ENCODE measurements at regions not wholly inside any gene's neighbourhood (a gene's known extent, or its start where the extent isn't known, plus 50 kb on each side); places are given as distances from the start of the nearest gene placed in this dataset.

DNA sequence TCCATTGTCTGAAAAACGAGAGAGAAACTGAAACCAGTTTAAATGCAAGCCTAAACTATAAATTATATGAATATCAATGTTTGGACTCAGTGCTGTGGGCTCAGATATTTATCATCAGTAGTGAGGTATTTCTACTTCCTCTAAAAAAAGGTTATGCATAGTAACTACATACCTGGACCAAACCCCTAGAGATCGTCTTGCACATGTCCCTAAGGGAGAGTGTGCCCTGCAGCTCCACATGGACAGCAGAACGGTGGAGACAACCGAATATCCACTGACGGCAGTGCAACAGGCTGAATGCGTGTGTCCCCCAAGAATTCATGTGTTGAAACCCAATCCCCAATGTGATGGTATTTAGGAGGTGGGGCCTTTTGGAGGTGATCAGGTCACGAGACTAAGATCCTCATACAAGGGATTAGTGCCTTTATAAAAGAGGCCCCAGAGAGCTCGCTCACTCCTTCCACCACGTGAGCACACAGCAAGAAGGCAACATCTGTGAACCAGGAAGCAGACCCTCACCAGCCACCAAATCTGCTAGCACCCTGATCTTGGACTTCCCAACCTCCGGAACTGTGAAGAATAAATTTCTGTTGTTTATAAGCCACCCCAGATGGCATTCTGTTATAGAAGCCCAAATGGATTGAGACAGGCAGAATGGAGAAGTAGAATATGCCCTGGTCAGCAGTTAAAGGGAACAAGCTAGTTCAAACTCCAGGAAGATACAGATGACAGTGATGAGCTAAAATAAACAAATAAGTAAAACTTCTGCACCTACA is 208.4 kb downstream of the ANAPC1 start:
- DNase-seq (ENCODE audit: low read depth, low spot score) (no peak), FAIRE-seq (no peak)
- ChIA-PET POLR2A (no interaction called here), CTCF (no interaction called here)
- Histone ChIP-seq H3K36me3 (ENCODE audit: control insufficient read depth in 2 of 2, extremely low read depth in 1 of 2, insufficient read depth in 2 of 2, low read length in 2 of 2) (no peaks in the 10 kb centered on the region), H3K4me3 (replicated peaks in 1 of 3; ENCODE audit: insufficient read depth in 1 of 3, low read depth in 1 of 3, low read length in 3 of 3) (no peak overlapping the region), H3K27ac (ENCODE audit: insufficient read depth, low read depth, low read length) (no peak overlapping the region), H3K9me3 (replicated peaks; ENCODE audit: control insufficient read depth, insufficient read depth, low read length) (no peaks in the 10 kb centered on the region), H2AFZ (ENCODE audit: low read depth, low read length) (no peak overlapping the region), H3K4me2 (ENCODE audit: insufficient read depth, low read length) (no peak overlapping the region), H3K4me1 (ENCODE audit: control insufficient read depth, extremely low read depth, insufficient read depth, low read length) (peaks cover 3% of the 10 kb centered on the region), H4K20me1 (replicated peaks; ENCODE audit: control insufficient read depth, extremely low read depth, insufficient read depth, low read length) (no peaks in the 10 kb centered on the region), H3K9me1 (replicated peaks; ENCODE audit: control insufficient read depth, extremely low read depth, insufficient read depth, low read length) (no peaks in the 10 kb centered on the region), H3K9ac (replicated peaks; ENCODE audit: extremely low read depth, insufficient read depth, low read length) (no peak overlapping the region), H3K27me3 (ENCODE audit: control insufficient read depth in 2 of 2, insufficient read depth in 2 of 2, low read length in 2 of 2) (peaks cover 8 to 9% of the 10 kb centered on the region in 2 experiments), H3K79me2 (ENCODE audit: control insufficient read depth, insufficient read depth, low read length) (no peaks in the 10 kb centered on the region)
- intact Hi-C loops (cut with micrococcal nuclease), result no loop called here
- dilution Hi-C loops (cut with MboI; ENCODE audit: extremely low pct_ligation_motif_present, low sequenced_read_pairs), result no loop called here
- TF ChIP-seq MYC (IDR thresholded peaks at IDR 0.05; ENCODE audit: low read depth, low read length) (no peak), POLR2AphosphoS5 (IDR thresholded peaks at IDR 0.05; ENCODE audit: insufficient read depth, low read depth, low read length) (no peak), GATA2 (IDR thresholded peaks at IDR 0.05; ENCODE audit: insufficient read depth, insufficient read length, low read depth, low read length) (no peak), JUN (IDR thresholded peaks at IDR 0.05; ENCODE audit: borderline replicate concordance, insufficient read depth, insufficient read length, low read depth) (no peak), FOS (IDR thresholded peaks at IDR 0.05; ENCODE audit: borderline replicate concordance, insufficient read depth, low read length) (no peak), EZH2 (IDR thresholded peaks at IDR 0.05; ENCODE audit: borderline replicate concordance, low read depth, low read length, severe bottlenecking) (no peak), POLR2A (IDR thresholded peaks at IDR 0.05; ENCODE audit: low read depth, low read length) (no peak)
- TF ChIP-seq, protein P1, sequence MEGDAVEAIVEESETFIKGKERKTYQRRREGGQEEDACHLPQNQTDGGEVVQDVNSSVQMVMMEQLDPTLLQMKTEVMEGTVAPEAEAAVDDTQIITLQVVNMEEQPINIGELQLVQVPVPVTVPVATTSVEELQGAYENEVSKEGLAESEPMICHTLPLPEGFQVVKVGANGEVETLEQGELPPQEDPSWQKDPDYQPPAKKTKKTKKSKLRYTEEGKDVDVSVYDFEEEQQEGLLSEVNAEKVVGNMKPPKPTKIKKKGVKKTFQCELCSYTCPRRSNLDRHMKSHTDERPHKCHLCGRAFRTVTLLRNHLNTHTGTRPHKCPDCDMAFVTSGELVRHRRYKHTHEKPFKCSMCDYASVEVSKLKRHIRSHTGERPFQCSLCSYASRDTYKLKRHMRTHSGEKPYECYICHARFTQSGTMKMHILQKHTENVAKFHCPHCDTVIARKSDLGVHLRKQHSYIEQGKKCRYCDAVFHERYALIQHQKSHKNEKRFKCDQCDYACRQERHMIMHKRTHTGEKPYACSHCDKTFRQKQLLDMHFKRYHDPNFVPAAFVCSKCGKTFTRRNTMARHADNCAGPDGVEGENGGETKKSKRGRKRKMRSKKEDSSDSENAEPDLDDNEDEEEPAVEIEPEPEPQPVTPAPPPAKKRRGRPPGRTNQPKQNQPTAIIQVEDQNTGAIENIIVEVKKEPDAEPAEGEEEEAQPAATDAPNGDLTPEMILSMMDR (IDR thresholded peaks at IDR 0.05; ENCODE audit: extremely low read depth in 1 of 2, insufficient read depth in 1 of 2, low read depth in 1 of 2, low read length in 2 of 2), result no peak
- TF ChIP-seq, protein P2, sequence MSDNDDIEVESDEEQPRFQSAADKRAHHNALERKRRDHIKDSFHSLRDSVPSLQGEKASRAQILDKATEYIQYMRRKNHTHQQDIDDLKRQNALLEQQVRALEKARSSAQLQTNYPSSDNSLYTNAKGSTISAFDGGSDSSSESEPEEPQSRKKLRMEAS (IDR thresholded peaks at IDR 0.05; ENCODE audit: insufficient read depth, insufficient read length), result no peak
- no TSS peak for BruUV-seq (replicated peaks)
